K562 (cell line): ENCODE measurements at regions not wholly inside any gene's neighbourhood (a gene's known extent, or its start where the extent isn't known, plus 50 kb on each side); places are given as distances from the start of the nearest gene placed in this dataset.

Source experiments
- ATAC-seq: fragments of 200-7000 bp; cut with Tn5 transposase; 3 replicates; pipeline ENCODE4 v1.9.1; 2020; ENCODE audit warnings: moderate library complexity
- BruUV-seq: library from RNA; stranded (reverse); fragments of 400-500 nt; replicated peaks from 2 replicates; lab custom pipeline; 2021; lab: Mats Ljungman, UMichigan
- CTCF ChIA-PET: fragments of 300-600 bp; formaldehyde crosslinking; extraction: SDS; loops from one replicate; lab custom pipeline; 2021; ENCODE audit warnings: low intra/inter-chr PET ratio; lab: Yijun Ruan, JAX
- POLR2A ChIA-PET: fragments of 300-600, 350-650 bp; sonication (Branson Sonifier 250); formaldehyde crosslinking; extraction: SDS; loops from one replicate; lab custom pipeline; 2021; ENCODE audit warnings: antibody characterized with exemption, inconsistent platforms; lab: Yijun Ruan, JAX
- DNase-seq, 4 experiments: peaks; one replicate each; pipeline versions ENCODE4 v3.0.0 to v3.0.0-alpha.2; 2011 to 2018; ENCODE audit warnings: low spot score in 3 of 4, mixed read lengths in 3 of 4; ENCODE audit errors: extremely low read depth in 1 of 4
- FAIRE-seq: peaks from 2 replicates; lab custom pipeline; 2011; peaks lifted over from hg19 to GRCh38; lab: Jason Lieb, UNC
- H2AFZ ChIP-seq: 2 replicates; pipeline ENCODE4 v1.6.0; 2011; ENCODE audit warnings: low read depth, low read length, control low read depth, inconsistent platforms
- H3K27ac ChIP-seq: fragments of 200-600 bp; 3 replicates; pipeline ENCODE4 v1.8.0; 2011; ENCODE audit warnings: low read depth, mild to moderate bottlenecking, control low read depth, inconsistent platforms, low read length, moderate library complexity, mixed read lengths; ENCODE audit errors: extremely low read depth
- H3K27me3 ChIP-seq, 2 experiments: fragments of 300-600 bp in 1 of 2; 2 replicates in 1 of 2; 3 replicates in 1 of 2; pipeline versions ENCODE4 v1.6.0 to v1.8.0; 2011; ENCODE audit warnings: inconsistent platforms in 2 of 2, low read length in 2 of 2, mild to moderate bottlenecking in 1 of 2, mixed read lengths in 1 of 2, moderate library complexity in 1 of 2; ENCODE audit not compliant: control insufficient read depth in 2 of 2, insufficient read depth in 2 of 2
- H3K36me3 ChIP-seq: fragments of 300-600 bp; 3 replicates; pipeline ENCODE4 v1.8.0; 2011; ENCODE audit warnings: mild to moderate bottlenecking, low read length, inconsistent platforms; ENCODE audit not compliant: control insufficient read depth, insufficient read depth
- H3K4me1 ChIP-seq, 2 experiments: fragments of 200-600 bp in 1 of 2; replicated peaks in 1 of 2; 2 replicates in 1 of 2; 3 replicates in 1 of 2; pipeline versions ENCODE4 v1.5.1 to v1.8.0; 2011; ENCODE audit warnings: inconsistent platforms in 2 of 2, low read length in 2 of 2, mild to moderate bottlenecking in 1 of 2, mixed read lengths in 1 of 2, moderate library complexity in 1 of 2; ENCODE audit not compliant: control insufficient read depth in 2 of 2, insufficient read depth in 2 of 2
- H3K4me2 ChIP-seq: 2 replicates; pipeline ENCODE4 v1.6.1; 2011; ENCODE audit warnings: low read length, control low read depth, inconsistent platforms, mixed read lengths; ENCODE audit not compliant: insufficient read depth
- H3K4me3 ChIP-seq: fragments of 200-600 bp; sonication (generic), shearing (Covaris generic); 2 replicates; pipeline ENCODE4 v1.5.1; 2016; ENCODE audit warnings: control low read depth, inconsistent platforms
- H3K79me2 ChIP-seq: fragments of 200-600 bp; 3 replicates; pipeline ENCODE4 v1.8.0; 2011; ENCODE audit warnings: low read length, inconsistent platforms; ENCODE audit not compliant: control insufficient read depth, insufficient read depth
- H3K9ac ChIP-seq, 2 experiments: 2 replicates each; pipeline versions ENCODE4 v1.6.0 to v1.6.1; 2011; ENCODE audit warnings: low read depth in 2 of 2, low read length in 2 of 2, control low read depth in 1 of 2, inconsistent platforms in 1 of 2, mild to moderate bottlenecking in 1 of 2, mixed read lengths in 1 of 2; ENCODE audit not compliant: insufficient read depth in 1 of 2
- H3K9me1 ChIP-seq: one replicate; pipeline ENCODE4 v1.6.0; 2011; ENCODE audit warnings: inconsistent platforms, mild to moderate bottlenecking, low read length, moderate library complexity; ENCODE audit not compliant: control insufficient read depth, insufficient read depth
- H3K9me3 ChIP-seq: replicated peaks from 2 replicates; pipeline ENCODE4 v1.5.1; 2011; ENCODE audit warnings: low read depth, low read length, inconsistent platforms; ENCODE audit not compliant: control insufficient read depth, insufficient read depth
- H4K20me1 ChIP-seq: replicated peaks from 2 replicates; pipeline ENCODE4 v1.6.1; 2011; ENCODE audit warnings: low read length, inconsistent platforms, mixed read lengths; ENCODE audit not compliant: control insufficient read depth, insufficient read depth
- ADNP ChIP-seq: fragments of 200-800 bp; sonication (Bioruptor generic); IDR thresholded peaks from 2 replicates; pipeline ENCODE4 v1.6.1; 2016; ENCODE audit warnings: missing genetic modification characterization, missing compliant biosample characterization
- HDAC1 ChIP-seq, 2 experiments: fragments of 450-650 bp; IDR thresholded peaks; 2 replicates each; pipeline ENCODE4 v1.6.1; 2016 to 2017; ENCODE audit warnings: inconsistent platforms in 1 of 2, mild to moderate bottlenecking in 1 of 2, moderate library complexity in 1 of 2
- HEY1 ChIP-seq: fragments of 250-450 bp; sonication (Bioruptor Pico); IDR thresholded peaks from 2 replicates; pipeline ENCODE4 v1.5.0; 2020; ENCODE audit warnings: mild to moderate bottlenecking, moderate library complexity, borderline replicate concordance
- KAT7 ChIP-seq: sonication (generic); formaldehyde crosslinking; IDR thresholded peaks from 2 replicates; pipeline ENCODE4 v1.8.0; 2022; ENCODE audit warnings: missing genetic modification reagents, mild to moderate bottlenecking, borderline replicate concordance
- MCM2 ChIP-seq: fragments of 450-650 bp; IDR thresholded peaks from 2 replicates; pipeline ENCODE4 v1.6.1; 2017; ENCODE audit warnings: low read depth, mild to moderate bottlenecking
- NEUROD1 ChIP-seq: fragments of 150-350 bp; IDR thresholded peaks from 2 replicates; pipeline ENCODE4 v1.6.1; 2014; ENCODE audit warnings: borderline replicate concordance, low read length, low read depth; ENCODE audit not compliant: partially characterized antibody
- NFRKB ChIP-seq: fragments of 450-650 bp; IDR thresholded peaks from 2 replicates; pipeline ENCODE4 v1.6.1; 2016; ENCODE audit warnings: low read depth
- NR1H2 ChIP-seq: sonication (generic); formaldehyde crosslinking; IDR thresholded peaks from 2 replicates; pipeline ENCODE4 v1.4.0; 2020; ENCODE audit warnings: mild to moderate bottlenecking, missing genetic modification reagents
- PHF8 ChIP-seq: fragments of 200-600 bp; sonication (generic); IDR thresholded peaks from 2 replicates; pipeline ENCODE4 v1.6.1; 2012; ENCODE audit warnings: mixed run types, mild to moderate bottlenecking, inconsistent platforms, low read length, moderate library complexity, borderline replicate concordance
- TAL1 ChIP-seq: fragments of 450-650 bp; IDR thresholded peaks from 2 replicates; pipeline ENCODE4 v1.6.1; 2016; ENCODE audit warnings: mild to moderate bottlenecking
- WGBS: fragments of 100-300 bp; shearing (Covaris generic); methylation state at CpG from one replicate; pipeline ENCODE4 v1.1.6; 2016; ENCODE audit warnings: low coverage, mixed read lengths; ENCODE audit not compliant: insufficient coverage; ENCODE audit errors: missing lambda C conversion rate; 5-methylcytosine and 5-hydroxymethylcytosine counted together
- in situ Hi-C: fragments of 300-500 bp; cut with MboI; formaldehyde crosslinking; loops from 4 replicates; pipeline ENCODE4 v1.15.0; 2018; ENCODE audit warnings: inconsistent platforms, mixed read lengths
- intact Hi-C: fragments of 100-400 bp; cut with micrococcal nuclease; formaldehyde crosslinking; loops from 2 replicates; pipeline ENCODE4 v1.14.2; 2022
- TF ChIP-seq, protein P1 (sequence below): IDR thresholded peaks from 2 replicates; pipeline ENCODE4 v1.6.1; 2011; ENCODE audit warnings: borderline replicate concordance, low read depth, mild to moderate bottlenecking, moderate library complexity, low read length; ENCODE audit not compliant: insufficient read depth, poor library complexity, severe bottlenecking
- TF ChIP-seq, protein P2 (sequence below), 2 experiments: IDR thresholded peaks; 2 replicates each; pipeline ENCODE4 v1.6.1; 2012; ENCODE audit warnings: improper control_type of control experiment in 2 of 2, low read depth in 2 of 2, low read length in 2 of 2, borderline replicate concordance in 1 of 2

DNA sequence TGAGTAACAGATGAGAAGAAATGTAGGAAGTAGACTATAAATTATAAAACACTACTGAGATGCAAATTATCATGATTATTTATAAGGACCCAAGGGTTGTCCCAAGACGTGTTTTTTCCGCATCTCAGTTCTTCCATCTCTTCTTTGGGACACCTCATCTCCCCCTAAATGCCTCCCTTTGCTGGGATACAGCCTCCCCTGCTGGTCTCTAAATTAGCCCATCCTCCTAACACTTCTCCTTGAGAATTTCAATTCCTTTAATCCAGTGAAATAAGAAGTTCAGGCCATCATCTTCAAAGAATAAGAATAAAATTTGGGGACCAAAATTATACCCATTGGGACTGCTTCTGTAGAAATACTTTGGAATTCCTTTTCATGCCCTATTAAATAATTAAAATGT is 667.0 kb downstream of the BCL11B start:
- no peaks in the 10 kb centered on the region for H3K4me1 ChIP-seq
- no peaks in the 10 kb centered on the region for H3K36me3 ChIP-seq
- intact Hi-C loops: no loop called here
- no peak overlapping the region for H3K27ac ChIP-seq
- H3K9me3 ChIP-seq: no peaks in the 10 kb centered on the region
- H3K4me2 ChIP-seq: no peak overlapping the region
- BruUV-seq: no TSS peak
- TF ChIP-seq ADNP (no peak), NEUROD1 (no peak), HDAC1 (IDR thresholded peaks at IDR 0.05) (no peak), KAT7 (CRISPR knock-in tag) (no peak), MCM2 (no peak), PHF8 (no peak)
- DNase-seq: no peak
- no peak overlapping the region for H3K9ac ChIP-seq
- in situ Hi-C loops: no loop called here
- CTCF ChIA-PET: no interaction called here
- 0% methylated on average over 2 of the region's 2 CpGs for WGBS
- no peaks in the 10 kb centered on the region for H4K20me1 ChIP-seq
- no peak overlapping the region for H2AFZ ChIP-seq
- no peak overlapping the region for H3K4me3 ChIP-seq
- POLR2A ChIA-PET: no interaction called here
- H3K9me1 ChIP-seq: no peaks in the 10 kb centered on the region
- FAIRE-seq: no peak
- no peak for ATAC-seq
- H3K79me2 ChIP-seq: no peaks in the 10 kb centered on the region
- no peaks in the 10 kb centered on the region for H3K27me3 ChIP-seq

DNA sequence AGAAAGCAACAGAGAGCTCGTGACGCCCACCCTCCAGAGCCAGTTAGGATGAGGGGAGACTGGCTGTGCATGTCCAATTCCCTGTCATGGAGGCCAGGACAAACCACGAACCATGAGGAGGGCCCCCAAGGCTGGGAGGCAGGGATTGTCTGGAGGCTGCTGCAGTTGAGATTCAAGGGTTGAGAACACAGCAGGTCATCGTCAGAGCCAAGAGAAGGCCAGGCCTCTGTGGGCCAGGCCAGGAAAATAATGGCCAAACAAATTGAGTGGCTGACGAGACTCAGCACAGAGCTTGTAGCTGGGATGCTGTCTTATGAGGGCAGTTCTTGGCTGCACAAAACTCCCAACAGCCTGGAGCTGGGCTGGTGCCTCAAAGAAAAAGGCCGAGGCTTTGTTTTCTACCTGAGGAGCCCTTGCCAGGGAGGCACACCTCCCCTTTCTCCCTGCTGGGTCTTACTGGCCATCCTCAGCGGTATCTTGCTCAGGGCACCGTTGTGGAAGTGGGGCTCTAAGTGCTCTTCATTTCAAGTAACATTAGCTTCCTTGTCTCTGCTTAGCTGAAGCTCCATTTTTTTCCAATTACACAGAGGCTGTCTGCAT is 665.9 kb downstream of the BCL11B start:
- H3K9me1 ChIP-seq: no peaks in the 10 kb centered on the region
- H3K27ac ChIP-seq: no peak overlapping the region
- FAIRE-seq (no peak), ATAC-seq (no peak), DNase-seq (no peak)
- no TSS peak for BruUV-seq
- ChIA-PET POLR2A (no interaction called here), CTCF (no interaction called here)
- H3K9me3 ChIP-seq: no peaks in the 10 kb centered on the region
- no peaks in the 10 kb centered on the region for H3K79me2 ChIP-seq
- no peaks in the 10 kb centered on the region for H3K27me3 ChIP-seq
- no peak overlapping the region for H3K4me3 ChIP-seq
- H2AFZ ChIP-seq: no peak overlapping the region
- intact Hi-C loops: no loop called here
- WGBS: 4% methylated on average over 5 of the region's 8 CpGs
- no peaks in the 10 kb centered on the region for H4K20me1 ChIP-seq
- in situ Hi-C loops: no loop called here
- no peaks in the 10 kb centered on the region for H3K36me3 ChIP-seq
- H3K4me2 ChIP-seq: no peak overlapping the region
- no peak overlapping the region for H3K9ac ChIP-seq
- no peaks in the 10 kb centered on the region for H3K4me1 ChIP-seq
- no peak for TF ChIP-seq HEY1 (CRISPR knock-in tag)
- TF ChIP-seq NR1H2 (CRISPR knock-in tag): no peak
- TF ChIP-seq, protein P1, sequence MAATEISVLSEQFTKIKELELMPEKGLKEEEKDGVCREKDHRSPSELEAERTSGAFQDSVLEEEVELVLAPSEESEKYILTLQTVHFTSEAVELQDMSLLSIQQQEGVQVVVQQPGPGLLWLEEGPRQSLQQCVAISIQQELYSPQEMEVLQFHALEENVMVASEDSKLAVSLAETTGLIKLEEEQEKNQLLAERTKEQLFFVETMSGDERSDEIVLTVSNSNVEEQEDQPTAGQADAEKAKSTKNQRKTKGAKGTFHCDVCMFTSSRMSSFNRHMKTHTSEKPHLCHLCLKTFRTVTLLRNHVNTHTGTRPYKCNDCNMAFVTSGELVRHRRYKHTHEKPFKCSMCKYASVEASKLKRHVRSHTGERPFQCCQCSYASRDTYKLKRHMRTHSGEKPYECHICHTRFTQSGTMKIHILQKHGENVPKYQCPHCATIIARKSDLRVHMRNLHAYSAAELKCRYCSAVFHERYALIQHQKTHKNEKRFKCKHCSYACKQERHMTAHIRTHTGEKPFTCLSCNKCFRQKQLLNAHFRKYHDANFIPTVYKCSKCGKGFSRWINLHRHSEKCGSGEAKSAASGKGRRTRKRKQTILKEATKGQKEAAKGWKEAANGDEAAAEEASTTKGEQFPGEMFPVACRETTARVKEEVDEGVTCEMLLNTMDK: no peak
- TF ChIP-seq TAL1: no peak
- TF ChIP-seq, protein P2, sequence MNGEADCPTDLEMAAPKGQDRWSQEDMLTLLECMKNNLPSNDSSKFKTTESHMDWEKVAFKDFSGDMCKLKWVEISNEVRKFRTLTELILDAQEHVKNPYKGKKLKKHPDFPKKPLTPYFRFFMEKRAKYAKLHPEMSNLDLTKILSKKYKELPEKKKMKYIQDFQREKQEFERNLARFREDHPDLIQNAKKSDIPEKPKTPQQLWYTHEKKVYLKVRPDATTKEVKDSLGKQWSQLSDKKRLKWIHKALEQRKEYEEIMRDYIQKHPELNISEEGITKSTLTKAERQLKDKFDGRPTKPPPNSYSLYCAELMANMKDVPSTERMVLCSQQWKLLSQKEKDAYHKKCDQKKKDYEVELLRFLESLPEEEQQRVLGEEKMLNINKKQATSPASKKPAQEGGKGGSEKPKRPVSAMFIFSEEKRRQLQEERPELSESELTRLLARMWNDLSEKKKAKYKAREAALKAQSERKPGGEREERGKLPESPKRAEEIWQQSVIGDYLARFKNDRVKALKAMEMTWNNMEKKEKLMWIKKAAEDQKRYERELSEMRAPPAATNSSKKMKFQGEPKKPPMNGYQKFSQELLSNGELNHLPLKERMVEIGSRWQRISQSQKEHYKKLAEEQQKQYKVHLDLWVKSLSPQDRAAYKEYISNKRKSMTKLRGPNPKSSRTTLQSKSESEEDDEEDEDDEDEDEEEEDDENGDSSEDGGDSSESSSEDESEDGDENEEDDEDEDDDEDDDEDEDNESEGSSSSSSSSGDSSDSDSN (IDR thresholded peaks at IDR 0.05; ENCODE audit: borderline replicate concordance in 1 of 2, low read depth in 2 of 2, low read length in 2 of 2): no peak
- no peak for TF ChIP-seq NFRKB
